CD14-positive monocyte (primary cell): ENCODE measurements at regions not wholly inside any gene's neighbourhood (a gene's known extent, or its start where the extent isn't known, plus 50 kb on each side); places are given as distances from the start of the nearest gene placed in this dataset.
A peak's percentile ranks its signal among the peaks of the same experiment; 100 is the strongest.

Experiments
- DNase-seq, 3 donors: peaks; one replicate each; pipeline ENCODE4 v3.0.0-alpha.2; 2011 to 2022
- H2AFZ ChIP-seq: 2 replicates; pipeline ENCODE4 v1.6.0; 2012; ENCODE audit warnings: mild to moderate bottlenecking, low read depth, low read length, inconsistent platforms; ENCODE audit not compliant: insufficient read depth, poor library complexity, severe bottlenecking
- H3K27ac ChIP-seq, 2 donors: 1 replicate in 1 of 2; 2 replicates in 1 of 2; pipeline ENCODE4 v1.5.1; 2012 to 2013; ENCODE audit warnings: low read length in 2 of 2, control low read depth in 1 of 2, inconsistent platforms in 1 of 2, low read depth in 1 of 2, mild to moderate bottlenecking in 1 of 2
- H3K27me3 ChIP-seq, 2 donors: one replicate each; pipeline versions ENCODE4 v1.6.0 to v1.6.1; 2011 to 2013; ENCODE audit warnings: low read length in 2 of 2; ENCODE audit not compliant: control insufficient read depth in 2 of 2, insufficient read depth in 2 of 2
- H3K36me3 ChIP-seq, 2 donors: replicated peaks in 1 of 2; 1 replicate in 1 of 2; 2 replicates in 1 of 2; pipeline versions ENCODE4 v1.5.1 to v1.6.1; 2012 to 2013; ENCODE audit warnings: low read length in 2 of 2, control low read depth in 1 of 2, inconsistent platforms in 1 of 2, mild to moderate bottlenecking in 1 of 2; ENCODE audit not compliant: insufficient read depth in 2 of 2, control insufficient read depth in 1 of 2
- H3K4me1 ChIP-seq, 2 donors: 1 replicate in 1 of 2; 2 replicates in 1 of 2; pipeline versions ENCODE4 v1.5.1 to v1.6.1; 2012 to 2013; ENCODE audit warnings: low read length in 2 of 2, control low read depth in 1 of 2, inconsistent platforms in 1 of 2, mild to moderate bottlenecking in 1 of 2, moderate library complexity in 1 of 2; ENCODE audit not compliant: insufficient read depth in 2 of 2, control insufficient read depth in 1 of 2
- H3K4me2 ChIP-seq: replicated peaks from 2 replicates; pipeline ENCODE3; 2012; ENCODE audit warnings: low read length, moderate library complexity, mild to moderate bottlenecking; ENCODE audit not compliant: poor library complexity, severe bottlenecking; ENCODE audit errors: extremely low read depth
- H3K4me3 ChIP-seq, 3 experiments: fragments of 200-600 bp in 1 of 3; sonication (generic) in 1 of 3; replicated peaks in 1 of 3; 1 replicate in 2 of 3; 2 replicates in 1 of 3; pipeline ENCODE4 v1.5.1; 2011 to 2013; ENCODE audit warnings: low read length in 3 of 3, mild to moderate bottlenecking in 3 of 3, control low read depth in 2 of 3, low read depth in 2 of 3, inconsistent platforms in 1 of 3, moderate library complexity in 1 of 3
- H3K79me2 ChIP-seq: 2 replicates; pipeline ENCODE4 v1.6.0; 2012; ENCODE audit warnings: mild to moderate bottlenecking, control low read depth, inconsistent platforms, low read length, moderate library complexity; ENCODE audit not compliant: insufficient read depth
- H3K9ac ChIP-seq: 2 replicates; pipeline ENCODE4 v1.6.0; 2017; ENCODE audit warnings: low read length, mild to moderate bottlenecking; ENCODE audit not compliant: insufficient read depth, poor library complexity, severe bottlenecking
- H3K9me3 ChIP-seq, 2 donors: replicated peaks in 1 of 2; 1 replicate in 1 of 2; 2 replicates in 1 of 2; pipeline versions ENCODE4 v1.5.1 to v1.6.1; 2012 to 2013; ENCODE audit warnings: low read length in 2 of 2, control low read depth in 1 of 2; ENCODE audit not compliant: control insufficient read depth in 1 of 2, insufficient read depth in 1 of 2
- H4K20me1 ChIP-seq: 2 replicates; pipeline ENCODE4 v1.6.0; 2012; ENCODE audit warnings: mild to moderate bottlenecking, low read length, control low read depth, moderate library complexity; ENCODE audit not compliant: insufficient read depth
- H3K27ac Mint-ChIP-seq, 7 donors: one replicate each; pipeline ENCODE4 v1.8.0; 2020; ENCODE audit warnings: mild to moderate bottlenecking in 7 of 7, mixed read lengths in 7 of 7, moderate library complexity in 6 of 7, inconsistent platforms in 2 of 7
- H3K27me3 Mint-ChIP-seq, 3 donors: one replicate each; pipeline ENCODE4 v1.8.0; 2021 to 2022; ENCODE audit warnings: low read depth in 3 of 3, mild to moderate bottlenecking in 3 of 3, mixed read lengths in 3 of 3, moderate library complexity in 3 of 3, inconsistent platforms in 1 of 3
- H3K36me3 Mint-ChIP-seq, 2 donors: one replicate each; pipeline ENCODE4 v1.8.0; 2020; ENCODE audit warnings: mixed read lengths in 2 of 2, inconsistent platforms in 1 of 2, mild to moderate bottlenecking in 1 of 2
- H3K4me1 Mint-ChIP-seq: one replicate; pipeline ENCODE4 v1.8.0; 2020; ENCODE audit warnings: mild to moderate bottlenecking, mixed read lengths
- H3K4me3 Mint-ChIP-seq, 2 donors: one replicate each; pipeline ENCODE4 v1.8.0; 2020; ENCODE audit warnings: mild to moderate bottlenecking in 2 of 2, mixed read lengths in 2 of 2, moderate library complexity in 1 of 2
- H3K9me3 Mint-ChIP-seq, 7 donors: one replicate each; pipeline ENCODE4 v1.8.0; 2020 to 2022; ENCODE audit warnings: mixed read lengths in 7 of 7, mild to moderate bottlenecking in 6 of 7, moderate library complexity in 6 of 7, inconsistent platforms in 2 of 7
- CTCF ChIP-seq: fragments of 200-600 bp; IDR thresholded peaks from one replicate; pipeline ENCODE4 v1.8.0; 2022; ENCODE audit warnings: antibody characterized with exemption, mild to moderate bottlenecking
- WGBS: methylation state at CpG from one replicate; pipeline ENCODE4 v1.1.5; 2013; ENCODE audit warnings: missing lambda C conversion rate; ENCODE audit not compliant: insufficient coverage; 5-methylcytosine and 5-hydroxymethylcytosine counted together
- intact Hi-C, 2 donors: fragments of 100-400 bp; cut with micrococcal nuclease; formaldehyde crosslinking; loops; one replicate each; pipeline versions ENCODE4 v1.15.0 to v1.15.1; 2023

GRCh38 chr10:6702030-6702429 is 122.0 kb upstream of the PRKCQ start:
- Histone ChIP-seq H3K27me3 (no peaks in the 10 kb centered on the region), H3K9ac (no peak overlapping the region), H4K20me1 (no peaks in the 10 kb centered on the region), H3K79me2 (no peaks in the 10 kb centered on the region), H3K4me2 (no peak overlapping the region), H2AFZ (no peak overlapping the region), H3K9me3 (no peaks in the 10 kb centered on the region), H3K4me3 (no peak overlapping the region), H3K36me3 (no peaks in the 10 kb centered on the region), H3K27ac (no peak overlapping the region), H3K4me1 (no peaks in the 10 kb centered on the region)
- intact Hi-C loops, result no loop called here
- Mint-ChIP-seq H3K36me3 (no peaks in the 10 kb centered on the region), H3K9me3 (peaks cover 0 to 5% (median 0%) of the 10 kb centered on the region in 7 donors), H3K4me3 (no peak overlapping the region), H3K27me3 (peaks cover 0 to 11% (median 10%) of the 10 kb centered on the region in 3 donors), H3K27ac (no peak overlapping the region), H3K4me1 (no peaks in the 10 kb centered on the region)
- no peak for TF ChIP-seq CTCF
- 96% methylated on average over 7 of the region's 7 CpGs for WGBS
- DNase-seq, result no peak

- Mint-ChIP-seq H3K4me1 (no peaks in the 10 kb centered on the region), H3K9me3 (peaks cover 0 to 4% (median 0%) of the 10 kb centered on the region in 7 donors), H3K27me3 (peaks cover 0 to 9% (median 7%) of the 10 kb centered on the region in 3 donors), H3K27ac (no peak overlapping the region), H3K4me3 (peak overlapping the region in 1 of 2 donors; percentile 31), H3K36me3 (no peaks in the 10 kb centered on the region)
- intact Hi-C loops, result no loop called here
- Histone ChIP-seq H3K27me3 (no peaks in the 10 kb centered on the region), H3K9ac (no peak overlapping the region), H3K4me1 (no peaks in the 10 kb centered on the region), H3K4me3 (no peak overlapping the region), H3K27ac (no peak overlapping the region), H4K20me1 (no peaks in the 10 kb centered on the region), H2AFZ (no peak overlapping the region), H3K79me2 (no peaks in the 10 kb centered on the region), H3K36me3 (no peaks in the 10 kb centered on the region), H3K4me2 (no peak overlapping the region), H3K9me3 (no peaks in the 10 kb centered on the region)
- no peak for TF ChIP-seq CTCF
- WGBS, result 80% methylated on average over 6 of the region's 7 CpGs
- DNase-seq, result no peak
Measured at GRCh38 chr10:6701289-6701688, 121.2 kb upstream of the PRKCQ start.
